Activated T-helper 9 cell treated with anti-CD3 and anti-CD28 coated beads, Interleukin-2, amount 50 U/mL, for 16 hours (primary cell): ENCODE measurements at regions not wholly inside any gene's neighbourhood (a gene's known extent, or its start where the extent isn't known, plus 50 kb on each side); places are given as distances from the start of the nearest gene placed in this dataset.

Source experiments
- DNase-seq: peaks from one replicate; pipeline ENCODE4 v3.0.0-alpha.2; 2020; ENCODE audit warnings: low read depth

DNA sequence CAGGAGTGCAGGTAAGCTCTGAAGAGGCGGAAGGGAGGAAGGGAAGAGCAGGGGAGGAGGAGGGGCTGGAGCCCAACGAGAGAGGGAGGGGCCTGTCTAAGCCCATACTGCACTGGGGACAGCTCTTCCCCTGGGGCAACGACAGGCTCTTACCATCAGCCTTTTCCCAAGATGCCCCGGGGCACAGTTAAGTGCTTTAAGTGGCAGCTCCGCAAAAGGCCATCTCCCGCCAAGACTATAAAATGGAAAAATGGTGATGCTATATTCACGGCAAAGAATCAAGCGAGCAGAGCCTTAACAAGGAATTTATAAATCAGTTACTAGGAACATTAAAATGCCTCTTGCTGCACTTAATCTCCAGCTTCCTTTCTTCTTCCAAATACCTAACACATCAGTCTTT, 110.2 kb upstream of the NLRP1 start:
- DNase-seq: no peak

DNA sequence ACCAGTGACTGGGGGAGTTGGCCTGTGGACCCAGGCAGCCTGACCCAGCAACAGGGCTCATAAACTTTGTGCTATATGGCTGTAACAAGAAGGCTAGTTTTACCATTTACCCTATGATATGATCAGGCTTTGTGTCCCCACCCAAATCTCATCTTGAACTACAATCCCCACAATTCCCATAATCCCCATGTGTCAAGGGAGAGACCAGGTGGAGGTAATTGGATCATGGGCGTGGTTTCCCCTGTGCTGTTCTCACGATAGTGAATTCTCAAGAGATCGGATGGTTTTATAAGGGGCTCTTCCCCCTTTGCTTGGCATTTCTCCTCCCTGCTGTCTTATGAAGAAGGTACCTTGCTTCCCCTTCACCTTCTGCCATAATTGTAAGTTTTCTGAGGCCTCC, 111.2 kb upstream of the NLRP1 start:
- DNase-seq: no peak

DNA sequence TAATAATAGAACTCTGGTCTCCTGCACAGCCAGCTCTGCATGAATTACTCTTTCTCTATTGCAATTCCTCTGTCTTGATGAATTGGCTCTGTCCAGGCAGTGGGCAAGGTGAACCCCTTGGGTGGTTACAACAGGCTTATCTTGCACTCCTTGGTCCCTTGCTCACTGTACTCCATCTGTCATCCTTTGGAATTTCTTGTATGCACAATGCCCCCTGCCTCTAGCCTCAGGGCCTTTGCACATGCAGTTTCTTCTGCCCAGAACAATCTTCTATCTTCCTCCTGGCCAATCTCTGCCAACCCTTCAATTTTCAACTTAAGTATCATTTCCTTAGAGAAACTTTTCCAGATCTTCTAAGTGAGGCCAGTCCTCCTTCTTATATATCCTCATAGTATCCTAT, 114.7 kb upstream of the NLRP1 start:
- DNase-seq: no peak

DNA sequence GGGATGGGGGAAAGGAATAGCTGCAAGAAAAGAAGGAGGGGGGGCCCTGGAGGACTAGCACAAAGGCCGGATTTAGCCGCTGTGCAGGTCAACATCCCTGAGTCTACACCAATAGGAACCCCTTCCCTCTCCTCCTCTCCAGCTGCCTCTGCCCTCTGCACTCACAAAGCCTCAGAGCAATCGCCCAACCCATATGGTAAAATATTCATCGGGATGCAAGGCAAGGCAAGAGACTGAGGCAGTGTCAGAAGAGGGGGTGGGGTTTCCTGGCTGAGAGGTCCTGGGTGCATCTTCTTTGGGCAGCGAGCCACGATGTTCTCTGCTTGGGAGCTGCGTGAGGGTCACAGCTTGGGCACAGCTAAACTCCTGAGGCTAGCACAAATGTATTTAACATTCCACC, 115.5 kb upstream of the NLRP1 start:
- no peak for DNase-seq

DNA sequence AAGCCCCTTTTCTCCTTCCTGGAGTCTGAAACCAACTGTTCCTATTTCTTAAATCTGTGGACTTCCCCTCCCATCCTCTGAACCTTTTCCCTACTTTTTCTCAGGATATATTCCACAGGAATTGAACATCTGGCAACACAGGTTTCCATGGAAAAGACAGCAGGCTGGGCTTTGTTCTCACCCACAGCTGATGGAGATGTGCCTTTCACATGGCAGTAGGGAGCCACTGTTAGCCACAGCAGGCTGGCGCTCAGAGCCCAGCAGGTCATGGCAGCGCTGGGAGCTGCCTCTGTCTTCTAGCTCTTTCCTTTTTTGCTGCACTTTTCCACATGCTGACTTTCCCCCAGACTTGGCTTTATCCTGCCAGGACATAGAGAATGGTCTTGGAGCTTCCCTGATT, 116.4 kb upstream of the NLRP1 start:
- DNase-seq: no peak

DNA sequence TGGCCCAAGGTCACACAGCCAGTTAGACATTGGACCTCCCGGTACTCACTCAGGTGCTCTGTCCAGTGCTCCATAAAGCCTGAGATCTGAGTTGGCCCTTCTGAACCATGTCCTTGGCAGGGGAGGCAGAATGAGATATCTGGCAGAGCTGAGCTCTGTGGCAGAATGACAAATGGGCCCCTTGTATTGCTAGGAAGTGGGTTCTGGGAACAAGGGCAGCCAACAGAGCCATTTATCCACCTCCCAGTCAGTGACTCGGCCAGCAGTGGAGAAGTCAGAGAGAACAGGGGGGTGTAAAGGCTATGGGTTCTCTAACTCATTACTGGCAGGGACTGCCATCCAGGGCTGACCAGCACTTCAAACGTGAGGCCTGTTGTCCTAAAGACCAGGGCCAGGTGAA, 117.1 kb upstream of the NLRP1 start:
- no peak for DNase-seq

DNA sequence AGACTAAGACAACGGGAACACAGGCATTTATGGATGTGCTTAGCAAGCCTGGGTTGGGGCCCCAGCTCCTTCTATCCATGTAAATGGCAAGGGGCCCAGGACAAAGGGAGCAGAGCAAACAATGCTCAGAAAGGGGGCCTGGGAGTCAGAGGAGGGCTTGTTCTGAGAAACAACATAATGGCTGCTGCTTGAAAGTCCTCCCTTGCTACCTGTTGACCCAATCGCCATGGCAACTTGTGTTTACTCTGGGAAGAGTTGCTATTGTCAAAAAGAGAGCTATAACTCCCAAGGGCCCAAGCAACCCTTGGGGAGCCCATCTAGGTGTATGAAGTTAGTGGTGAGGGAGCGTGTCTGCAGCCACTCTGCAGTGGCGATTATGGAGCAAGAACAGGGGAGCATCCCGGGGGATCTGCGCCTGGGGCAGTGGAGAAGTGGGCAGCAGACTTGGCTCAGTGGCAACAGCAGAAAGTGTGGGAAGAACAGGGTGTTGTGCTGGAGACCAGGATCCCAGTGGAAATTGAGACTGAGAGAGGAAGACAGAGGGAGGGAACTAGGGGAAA, 118.7 kb upstream of the NLRP1 start:
- DNase-seq: no peak

DNA sequence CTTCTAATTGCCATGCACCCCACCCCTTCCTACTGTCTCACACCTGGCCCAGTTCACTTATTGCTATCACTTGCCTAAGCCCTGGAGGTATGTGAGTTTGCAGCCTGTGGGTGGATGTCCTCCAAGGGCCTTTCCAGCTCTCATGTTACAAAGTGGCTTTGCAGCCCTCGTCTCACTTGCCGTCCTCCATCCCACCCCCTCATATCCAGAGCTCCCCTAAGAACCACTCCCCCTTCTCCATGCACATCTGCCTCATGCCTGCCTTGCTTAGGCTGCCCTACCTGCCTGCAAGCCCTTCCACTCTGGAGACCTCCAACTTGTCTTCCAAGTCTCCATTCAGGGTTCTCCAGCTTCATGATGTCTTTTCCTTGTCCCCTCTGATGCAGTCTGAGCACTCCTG, 119.4 kb upstream of the NLRP1 start:
- DNase-seq: no peak

DNA sequence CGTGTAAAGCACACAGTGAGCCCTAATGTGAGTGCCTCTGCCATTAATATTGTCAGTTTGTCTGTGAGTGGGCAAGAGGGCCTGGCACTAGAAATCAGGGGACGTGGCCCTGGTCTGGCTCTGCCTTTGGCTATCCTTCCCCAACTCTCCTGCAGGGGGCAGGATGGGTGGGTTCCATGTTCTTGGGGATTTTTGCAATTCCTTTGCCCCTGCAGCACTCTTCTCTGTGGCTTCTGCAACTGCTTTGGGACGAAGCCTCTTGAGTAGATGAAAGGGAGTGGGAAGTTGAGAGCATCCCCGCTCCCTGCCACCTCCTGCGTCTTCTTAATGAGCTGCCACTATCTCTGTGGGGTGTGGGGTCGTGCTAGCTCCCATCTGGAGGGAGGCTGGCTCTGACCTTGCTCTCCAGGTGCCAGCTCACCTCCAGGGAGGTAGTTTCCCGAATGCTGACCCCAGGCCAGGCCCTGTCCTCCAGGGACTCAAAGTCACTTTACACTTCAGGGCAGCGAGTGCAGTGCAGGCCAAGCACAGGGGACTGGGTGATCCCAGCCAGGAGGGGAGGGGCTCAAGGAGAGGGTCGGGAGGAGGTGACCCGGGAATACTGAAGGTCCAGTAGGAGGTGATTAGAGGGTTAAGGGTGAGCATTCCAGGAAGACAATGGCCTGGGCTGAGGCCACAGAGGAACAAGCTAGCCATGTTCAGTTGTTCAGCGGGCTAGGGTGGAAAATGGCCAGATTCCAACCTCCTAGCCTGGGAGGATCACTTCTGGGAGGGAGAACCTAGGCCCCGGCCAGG, 121.0 kb upstream of the NLRP1 start:
- no peak for DNase-seq

DNA sequence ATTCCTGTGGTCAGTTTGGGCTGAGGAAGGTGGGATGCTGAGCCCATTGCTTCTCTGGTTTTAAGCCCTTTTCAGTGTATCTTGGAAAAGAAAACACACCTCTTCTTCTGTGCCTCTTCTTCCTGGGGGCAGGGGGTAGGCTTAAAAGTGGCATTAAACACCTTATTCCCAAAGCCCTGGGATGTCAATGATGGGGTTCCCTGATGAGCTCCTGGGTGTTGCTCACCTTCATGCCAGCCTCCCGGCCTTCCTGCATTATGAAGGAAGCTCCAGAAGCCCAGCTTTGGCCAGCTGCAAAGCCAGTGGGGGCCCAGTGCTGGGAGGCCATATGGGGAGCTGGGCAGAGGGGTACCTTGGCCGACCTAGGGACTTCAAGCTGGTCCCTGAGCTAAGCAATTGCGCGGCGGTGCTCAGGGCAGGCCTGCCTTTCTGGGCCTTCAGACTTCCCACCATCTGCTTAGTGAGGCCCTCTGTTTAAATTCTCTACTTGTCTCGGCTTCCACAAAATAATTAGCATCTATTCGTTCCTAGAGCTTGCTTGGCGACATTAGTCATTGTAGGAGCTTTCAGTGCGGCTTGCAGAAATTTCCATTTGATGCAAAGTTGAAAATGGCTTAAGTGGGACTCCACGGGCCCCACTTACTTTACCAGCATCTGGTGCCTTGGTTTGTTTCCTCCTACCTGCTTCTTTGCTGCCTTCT, 121.7 kb upstream of the NLRP1 start:
- DNase-seq: no peak

DNA sequence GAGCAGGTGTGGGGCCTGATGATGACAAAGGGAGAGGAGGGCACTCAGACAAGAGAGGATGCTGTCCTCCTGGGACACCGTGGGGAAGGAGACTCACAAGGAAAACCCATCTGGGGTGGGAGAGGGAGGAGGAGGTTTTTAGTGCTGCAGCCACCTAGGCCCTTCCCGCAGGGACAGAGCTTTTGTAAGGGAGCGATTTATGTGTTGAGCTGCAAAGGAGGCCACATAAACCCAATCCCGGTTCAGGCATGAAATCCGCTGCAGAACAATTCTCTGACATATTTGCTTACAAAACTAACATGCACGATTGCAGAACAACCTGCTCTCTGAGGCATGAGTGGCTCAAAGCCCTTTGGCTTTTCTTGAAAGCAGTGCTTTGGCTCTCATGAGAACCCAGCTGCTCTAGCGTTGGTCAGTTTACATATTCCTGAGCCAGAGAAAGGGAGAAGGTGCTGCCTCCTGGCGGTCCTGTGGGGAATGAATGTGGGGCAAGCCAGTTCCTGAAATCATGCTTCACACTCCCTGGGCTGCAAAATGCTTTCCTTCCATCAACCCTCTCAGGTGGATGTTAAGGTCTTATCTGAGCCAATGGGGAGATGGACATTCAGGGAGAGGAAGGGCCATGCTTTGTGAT, 122.4 kb upstream of the NLRP1 start:
- DNase-seq: peak; percentile 20

DNA sequence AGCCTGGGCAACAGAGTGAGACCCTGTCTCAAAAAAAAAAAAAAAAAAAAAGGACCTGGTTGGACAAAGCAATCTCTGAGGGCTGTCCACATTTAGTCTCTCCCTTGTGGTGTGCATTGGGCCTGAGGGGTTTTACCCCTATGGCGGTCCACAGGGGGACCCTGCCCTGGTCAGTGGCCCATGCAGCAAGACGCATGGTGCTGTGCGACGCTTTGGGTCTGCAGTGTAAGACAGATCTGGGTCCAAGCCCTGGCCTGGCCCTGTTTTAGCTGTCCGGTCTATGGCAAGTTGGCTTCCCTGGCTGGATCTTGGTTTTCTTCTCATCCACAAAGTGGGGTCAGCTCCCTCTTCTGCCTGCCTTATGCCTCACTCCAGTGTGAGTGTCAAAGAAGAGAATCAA, 123.2 kb upstream of the NLRP1 start:
- no peak for DNase-seq

DNA sequence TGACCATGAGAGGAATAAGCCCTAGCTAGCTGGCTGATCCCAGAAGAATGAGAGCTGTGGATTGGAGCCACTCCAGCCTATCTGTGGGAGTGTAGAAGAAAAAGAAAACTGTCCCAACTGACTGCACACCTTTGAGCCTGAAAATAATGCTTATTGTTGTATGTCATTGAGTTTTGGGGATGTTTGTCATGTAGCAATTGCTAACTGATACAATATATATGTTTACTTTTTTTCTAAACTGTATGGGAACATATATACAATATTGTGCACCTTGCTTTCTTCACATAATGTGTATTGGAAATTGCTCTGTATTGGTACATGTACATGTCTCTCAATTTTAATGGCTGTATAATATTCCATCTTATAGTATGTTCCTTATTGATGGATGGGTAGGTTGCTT, 124.0 kb upstream of the NLRP1 start:
- DNase-seq: no peak

DNA sequence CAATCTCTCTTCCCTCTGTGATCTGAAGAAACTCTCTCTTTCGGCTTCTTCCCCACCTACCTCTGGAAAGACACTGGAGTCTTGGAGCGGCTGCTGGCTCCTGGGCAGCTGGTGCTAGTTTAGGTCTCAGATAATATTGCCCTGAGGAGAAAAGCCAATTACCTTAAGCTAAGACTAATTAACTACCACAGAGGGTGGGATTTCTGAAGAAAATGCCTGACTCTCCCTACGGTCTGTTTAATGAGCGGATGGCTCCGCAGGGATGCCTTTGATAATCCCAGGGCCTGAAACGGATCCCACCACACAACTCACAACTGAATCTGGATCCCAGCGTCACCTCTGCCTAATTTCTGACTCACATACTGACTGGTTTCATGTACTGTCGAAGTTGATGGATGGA, 127.0 kb upstream of the NLRP1 start:
- DNase-seq: no peak

DNA sequence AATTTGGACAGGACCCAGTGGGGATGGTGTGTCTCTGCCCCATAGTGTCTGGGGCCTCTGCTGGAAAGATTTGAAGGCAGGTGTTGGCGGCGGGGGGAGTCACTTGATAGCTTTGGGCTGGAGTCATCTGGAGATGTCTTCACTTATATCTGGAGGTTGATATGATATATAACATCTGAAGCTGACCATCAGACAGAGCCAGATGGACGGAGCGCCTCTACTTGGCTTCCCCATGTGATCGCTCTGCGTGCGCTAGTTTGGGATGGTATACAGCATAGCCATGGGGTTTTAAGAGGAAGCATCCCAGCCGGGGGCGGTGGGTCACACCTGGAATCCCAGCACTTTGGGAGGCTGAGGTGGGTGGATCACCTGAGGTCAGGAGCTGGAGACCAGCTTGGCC, 130.7 kb upstream of the NLRP1 start:
- DNase-seq: no peak

DNA sequence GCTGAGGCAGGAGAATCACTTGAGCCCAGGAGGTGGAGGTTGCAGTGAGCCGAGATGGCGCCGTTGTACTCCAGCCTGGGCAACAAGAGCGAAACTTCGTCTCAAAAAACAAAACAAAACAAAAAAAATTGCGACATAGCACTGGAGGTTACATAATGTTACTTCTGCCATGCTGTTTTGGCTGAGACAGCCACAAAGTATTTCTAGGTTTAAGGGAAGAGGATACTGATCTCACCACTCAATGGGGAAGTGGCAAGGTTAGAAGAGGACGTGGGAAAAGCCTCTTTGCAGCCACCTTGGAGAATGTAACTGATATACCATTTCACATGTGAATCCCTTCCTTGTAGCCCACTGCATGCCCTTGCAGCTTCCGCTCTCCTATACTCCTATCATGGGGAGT, 131.2 kb upstream of the NLRP1 start:
- no peak for DNase-seq

DNA sequence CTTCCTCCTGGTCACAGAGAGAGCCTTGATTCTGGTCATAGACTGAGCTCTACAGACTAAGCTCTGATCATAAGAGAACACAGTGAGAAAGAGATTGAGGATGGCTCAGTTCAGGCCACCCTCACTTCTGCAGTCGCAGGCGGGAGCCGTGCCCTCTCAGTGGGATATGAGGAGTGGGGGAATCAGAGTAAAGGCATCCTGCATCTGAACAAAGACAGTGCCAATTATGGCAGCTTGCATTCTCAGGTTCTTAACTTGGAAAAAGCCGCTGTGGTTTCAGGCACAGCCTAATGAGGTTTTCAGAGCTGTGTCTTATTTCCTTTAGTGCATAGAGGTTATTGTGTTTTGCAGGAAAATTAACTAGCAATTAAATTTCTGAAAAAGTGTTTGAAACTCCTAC, 134.4 kb upstream of the NLRP1 start:
- no peak for DNase-seq

DNA sequence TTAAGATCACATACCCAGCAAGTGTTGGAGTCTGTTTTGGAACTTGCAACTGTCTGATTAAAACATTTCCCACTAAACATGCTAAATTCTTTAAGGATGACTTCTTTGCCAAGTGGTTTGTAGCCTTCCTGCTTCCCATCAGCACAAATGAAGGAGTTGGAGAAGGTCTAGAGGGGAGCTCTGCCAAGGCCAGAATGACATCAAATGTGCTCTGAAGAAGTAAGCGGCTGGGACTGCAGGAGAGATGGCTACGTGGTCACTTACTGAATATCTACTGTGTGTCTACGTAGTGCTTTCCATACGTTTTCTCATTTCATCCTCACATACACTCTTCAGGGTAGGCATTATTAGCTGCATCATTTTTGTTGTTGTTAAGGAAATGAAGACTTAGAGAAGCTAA, 135.7 kb upstream of the NLRP1 start:
- no peak for DNase-seq

DNA sequence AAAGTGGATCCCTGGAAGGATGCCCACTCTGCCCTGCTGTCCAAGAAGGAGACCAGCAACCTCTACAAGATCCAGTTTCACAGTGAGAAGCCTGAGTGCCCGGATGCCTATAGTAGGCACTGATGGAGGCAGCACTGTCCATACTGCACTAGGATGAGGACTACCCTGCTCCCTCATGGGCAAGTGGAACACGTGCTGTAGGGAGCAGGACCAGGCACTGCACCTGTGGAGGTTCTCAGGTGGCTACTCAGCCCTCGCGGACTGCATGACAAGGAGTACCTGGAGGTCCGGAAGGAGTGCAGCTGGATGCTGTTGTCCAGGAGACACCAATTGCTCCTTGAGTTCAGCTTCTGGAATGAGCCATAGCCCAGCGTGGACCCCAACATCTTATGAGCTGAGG, 146.1 kb upstream of the NLRP1 start:
- DNase-seq: no peak

DNA sequence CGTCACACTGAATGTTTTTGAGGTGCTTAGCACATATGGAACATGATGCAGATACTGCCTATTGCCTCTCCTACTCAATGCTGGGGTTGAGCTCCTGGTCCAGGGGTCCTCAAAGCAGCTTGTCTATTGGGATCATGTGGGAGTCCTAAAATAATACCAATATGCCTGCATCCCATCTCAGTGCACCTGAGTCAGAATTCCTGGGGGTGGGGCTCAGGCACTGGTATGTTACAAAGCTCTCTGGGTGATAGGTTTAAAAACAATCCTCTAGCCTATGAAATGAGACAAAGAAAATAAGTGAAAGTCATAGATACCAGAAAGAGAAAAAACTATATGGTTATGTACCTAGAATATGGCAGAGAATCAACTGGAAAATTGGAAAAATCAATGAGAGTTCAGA, 156.6 kb upstream of the NLRP1 start:
- no peak for DNase-seq

DNA sequence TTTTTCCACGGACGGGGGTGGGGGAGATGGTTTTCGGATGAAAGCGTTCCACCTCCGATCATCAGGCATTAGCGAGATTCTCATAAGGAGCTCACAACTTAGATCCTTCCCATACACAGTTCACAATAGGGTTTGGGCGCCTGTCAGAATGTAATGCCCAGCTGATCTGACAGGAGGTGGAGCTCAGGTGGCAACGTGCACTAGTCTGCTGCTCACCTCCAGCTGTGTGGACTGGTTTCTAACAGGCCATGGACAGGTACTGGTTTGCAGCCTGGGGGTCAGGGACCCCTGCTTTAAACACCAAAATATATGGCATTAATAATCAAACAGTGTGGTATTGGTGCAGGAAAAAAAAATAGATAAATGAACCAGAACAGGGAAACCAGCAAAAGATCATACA, 157.5 kb upstream of the NLRP1 start:
- DNase-seq: no peak

DNA sequence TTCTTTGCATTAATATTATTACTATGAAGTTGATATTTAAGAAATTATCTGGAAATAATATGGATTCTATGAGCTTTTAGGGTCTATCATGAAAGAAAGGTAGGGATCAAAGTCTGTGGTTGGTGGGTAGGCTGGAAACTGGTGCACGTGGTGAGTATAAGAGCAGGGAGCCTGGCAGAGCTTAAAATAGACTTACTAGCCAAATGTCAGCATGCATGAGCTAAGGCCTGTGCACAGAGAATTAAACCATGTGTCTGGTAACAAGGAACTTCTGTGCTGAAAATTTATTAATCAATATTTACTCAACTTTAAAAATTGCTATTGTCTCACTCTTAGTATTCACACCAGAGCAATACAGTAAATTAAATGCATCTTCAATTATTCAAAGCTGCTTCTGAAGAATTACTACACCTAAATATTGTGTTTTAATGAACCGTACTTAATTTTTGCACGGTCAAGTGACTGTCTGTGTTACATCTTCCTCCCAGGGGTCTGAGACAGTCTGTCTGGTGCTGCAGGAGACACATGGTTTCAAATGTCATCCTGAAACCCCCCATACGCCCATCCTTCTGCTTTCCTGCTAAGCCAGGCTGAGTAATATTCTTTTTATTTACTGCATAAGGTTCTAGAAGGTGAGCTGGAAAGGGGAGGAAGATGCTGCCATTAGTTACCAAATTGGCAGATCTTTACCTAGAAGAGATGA, 161.0 kb upstream of the NLRP1 start:
- no peak for DNase-seq

DNA sequence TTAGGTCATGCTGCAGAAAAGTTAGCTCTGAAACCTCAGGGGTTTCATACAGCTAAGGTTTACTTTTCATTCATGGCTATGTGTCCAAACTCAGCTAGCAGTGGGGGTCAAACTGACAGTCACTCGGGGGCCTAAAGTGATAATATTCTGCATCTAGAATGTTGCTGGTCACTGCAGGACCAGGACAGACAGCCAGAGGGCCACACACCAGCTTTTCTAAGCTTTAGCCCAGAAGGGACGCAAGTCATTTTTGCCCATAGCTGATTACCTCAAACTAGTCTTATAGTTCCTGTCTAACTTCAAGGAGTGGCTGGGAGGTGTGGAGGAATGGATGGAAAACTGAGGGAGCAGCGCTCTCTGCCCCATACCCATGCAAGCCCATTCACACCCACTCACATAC, 163.0 kb upstream of the NLRP1 start:
- no peak for DNase-seq
